Cardiac fibroblast (primary cell): ENCODE measurements at regions not wholly inside any gene's neighbourhood (a gene's known extent, or its start where the extent isn't known, plus 50 kb on each side); places are given as distances from the start of the nearest gene placed in this dataset.
"Not testable (repeated sequence)": the region's sequence is repeated elsewhere in the genome, so short reads cannot be mapped to it uniquely, and the experiment has no call there.

ENCODE experiments used
- DNase-seq, 2 donors: peaks; one replicate each; pipeline versions ENCODE4 v3.0.0 to v3.0.0-alpha.2; 2010; ENCODE audit warnings: low read depth in 2 of 2
- H3K4me3 ChIP-seq, 2 donors: replicated peaks in 1 of 2; 1 replicate in 1 of 2; 2 replicates in 1 of 2; pipeline ENCODE4 v1.5.1; 2011; ENCODE audit warnings: low read depth in 2 of 2, low read length in 2 of 2, mild to moderate bottlenecking in 2 of 2, moderate library complexity in 1 of 2
- TF ChIP-seq, protein P1 (sequence below): IDR thresholded peaks from one replicate; pipeline ENCODE4 v1.5.1; 2011; ENCODE audit warnings: low read depth, mild to moderate bottlenecking, low read length, inconsistent platforms

- TF ChIP-seq, protein P1, sequence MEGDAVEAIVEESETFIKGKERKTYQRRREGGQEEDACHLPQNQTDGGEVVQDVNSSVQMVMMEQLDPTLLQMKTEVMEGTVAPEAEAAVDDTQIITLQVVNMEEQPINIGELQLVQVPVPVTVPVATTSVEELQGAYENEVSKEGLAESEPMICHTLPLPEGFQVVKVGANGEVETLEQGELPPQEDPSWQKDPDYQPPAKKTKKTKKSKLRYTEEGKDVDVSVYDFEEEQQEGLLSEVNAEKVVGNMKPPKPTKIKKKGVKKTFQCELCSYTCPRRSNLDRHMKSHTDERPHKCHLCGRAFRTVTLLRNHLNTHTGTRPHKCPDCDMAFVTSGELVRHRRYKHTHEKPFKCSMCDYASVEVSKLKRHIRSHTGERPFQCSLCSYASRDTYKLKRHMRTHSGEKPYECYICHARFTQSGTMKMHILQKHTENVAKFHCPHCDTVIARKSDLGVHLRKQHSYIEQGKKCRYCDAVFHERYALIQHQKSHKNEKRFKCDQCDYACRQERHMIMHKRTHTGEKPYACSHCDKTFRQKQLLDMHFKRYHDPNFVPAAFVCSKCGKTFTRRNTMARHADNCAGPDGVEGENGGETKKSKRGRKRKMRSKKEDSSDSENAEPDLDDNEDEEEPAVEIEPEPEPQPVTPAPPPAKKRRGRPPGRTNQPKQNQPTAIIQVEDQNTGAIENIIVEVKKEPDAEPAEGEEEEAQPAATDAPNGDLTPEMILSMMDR: no peak
- H3K4me3 ChIP-seq: no peak overlapping the region
- DNase-seq: no peak
Measured at GRCh38 chr2:51920509-51920908, 888.6 kb upstream of the NRXN1 start.

DNA sequence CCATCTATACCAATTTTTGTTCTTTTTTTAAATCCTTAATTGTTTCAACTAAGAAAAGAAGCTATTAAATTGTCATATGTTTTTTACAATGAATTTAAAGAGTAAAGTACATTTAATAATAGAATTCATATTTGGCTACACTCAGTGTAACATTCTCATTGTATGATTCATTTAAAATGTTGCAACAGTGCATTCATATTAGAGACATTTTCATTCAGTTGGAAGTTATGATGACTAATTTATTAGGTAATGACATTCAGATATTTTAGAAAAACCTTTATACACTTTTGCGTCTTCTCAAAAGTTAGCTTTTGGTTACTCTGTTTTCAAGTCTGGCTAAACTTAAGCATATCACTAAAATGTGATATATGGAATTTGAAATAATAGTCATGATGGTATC lies 887.5 kb upstream of the NRXN1 start:
- TF ChIP-seq, protein P1: no peak
- peak; percentile 59 to 83 for DNase-seq
- no peak overlapping the region for H3K4me3 ChIP-seq

- peak; percentile 49 to 76 for DNase-seq
- no peak overlapping the region for H3K4me3 ChIP-seq
- TF ChIP-seq, protein P1: no peak
Measured at GRCh38 chr2:51918113-51918512, 886.2 kb upstream of the NRXN1 start.

DNA sequence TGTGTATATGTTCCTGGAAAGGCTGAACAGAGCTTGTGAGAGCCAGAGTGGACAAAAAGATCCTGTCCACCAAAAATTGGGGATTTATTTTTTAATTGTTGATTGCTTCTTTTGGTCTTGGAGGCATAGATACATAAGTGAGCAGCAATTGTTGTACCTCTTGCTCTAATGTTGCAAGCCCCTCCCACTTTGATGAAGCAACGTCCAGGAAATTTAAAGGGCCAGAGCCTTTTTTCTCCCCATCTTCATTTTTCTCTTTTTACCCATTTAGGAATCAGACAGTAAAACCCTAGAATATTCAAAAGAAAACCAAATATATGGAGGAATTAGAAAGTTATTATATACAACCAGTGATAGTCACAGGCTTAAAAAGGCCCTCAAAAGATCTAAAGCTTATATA lies 871.8 kb upstream of the NRXN1 start:
- DNase-seq: no peak
- no peak overlapping the region for H3K4me3 ChIP-seq
- TF ChIP-seq, protein P1: no peak

DNA sequence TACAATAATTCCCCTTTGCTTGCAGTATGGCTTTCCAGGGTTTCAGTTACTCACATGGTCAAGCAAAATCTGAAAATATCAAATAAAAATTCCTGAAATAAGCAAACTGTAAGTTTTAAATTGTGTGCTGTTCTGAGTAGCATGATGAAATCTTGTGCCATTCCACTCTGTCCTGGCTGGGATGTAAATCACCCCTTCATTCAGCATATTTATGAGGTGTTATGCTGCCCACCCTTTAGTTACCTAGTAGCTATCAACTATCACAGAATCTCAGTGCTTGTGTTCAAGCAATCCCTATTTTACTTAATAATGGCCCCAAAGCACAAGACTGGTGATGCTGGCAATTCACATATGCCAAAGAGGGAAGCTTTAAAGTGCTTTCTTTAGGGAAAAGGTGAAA lies 867.7 kb upstream of the NRXN1 start:
- DNase-seq: no peak
- no peak overlapping the region for H3K4me3 ChIP-seq
- TF ChIP-seq, protein P1: no peak

DNA sequence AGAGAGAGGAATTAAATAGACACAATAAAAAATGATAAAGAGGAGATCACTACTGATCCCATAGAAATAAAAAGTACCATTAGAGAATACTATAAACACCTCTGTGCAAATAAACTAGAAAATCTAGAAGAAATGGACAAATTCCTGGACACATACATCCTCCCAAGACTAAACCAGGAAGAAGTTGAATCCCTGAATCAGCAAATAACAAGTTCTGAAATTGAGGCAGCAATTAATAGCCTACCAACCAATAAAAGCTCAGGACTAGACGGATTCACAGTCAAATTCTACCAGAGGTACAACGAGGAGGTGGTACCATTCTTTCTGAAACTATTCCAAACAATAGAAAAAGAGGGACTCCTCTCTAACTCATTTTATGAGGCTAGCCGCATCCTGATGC lies 862.7 kb upstream of the NRXN1 start:
- not testable (repeated sequence) for H3K4me3 ChIP-seq

GRCh38 chr2:51888120-51888519 lies 856.2 kb upstream of the NRXN1 start:
- TF ChIP-seq, protein P1: no peak
- DNase-seq: no peak
- H3K4me3 ChIP-seq: no peak overlapping the region

More for the DNA sequence above, 862.7 kb upstream of the NRXN1 start:
- DNase-seq: not testable (repeated sequence)
